DND-41 (cell line): ENCODE measurements at regions not wholly inside any gene's neighbourhood (a gene's known extent, or its start where the extent isn't known, plus 50 kb on each side); places are given as distances from the start of the nearest gene placed in this dataset.

ENCODE experiments used
- ATAC-seq: fragments of 200-7000 bp; cut with Tn5 transposase; 3 replicates; pipeline ENCODE4 v1.9.1; 2021; ENCODE audit warnings: low read depth; ENCODE audit not compliant: insufficient read depth
- DNase-seq: peaks from one replicate; pipeline ENCODE4 v3.0.0-alpha.2; 2020
- H2AFZ ChIP-seq: 2 replicates; pipeline ENCODE4 v1.6.0; 2012; ENCODE audit warnings: low read depth, low read length
- H3K27ac ChIP-seq: 2 replicates; pipeline ENCODE4 v1.5.1; 2012; ENCODE audit warnings: low read length, inconsistent platforms
- H3K27me3 ChIP-seq: fragments of 200-600 bp; sonication (generic); 2 replicates; pipeline ENCODE4 v1.6.0; 2012; ENCODE audit warnings: low read length, mild to moderate bottlenecking, inconsistent platforms; ENCODE audit not compliant: insufficient read depth, poor library complexity
- H3K36me3 ChIP-seq: 2 replicates; pipeline ENCODE4 v1.5.1; 2012; ENCODE audit warnings: low read length, inconsistent platforms; ENCODE audit not compliant: insufficient read depth
- H3K4me1 ChIP-seq: 2 replicates; pipeline ENCODE4 v1.5.1; 2012; ENCODE audit warnings: mild to moderate bottlenecking, low read length; ENCODE audit not compliant: insufficient read depth
- H3K4me2 ChIP-seq: 2 replicates; pipeline ENCODE4 v1.6.0; 2012; ENCODE audit warnings: mild to moderate bottlenecking, moderate library complexity, low read length, inconsistent platforms; ENCODE audit not compliant: insufficient read depth
- H3K4me3 ChIP-seq, 2 experiments: fragments of 200-600 bp in 1 of 2; shearing (Covaris generic) in 1 of 2; 2 replicates each; pipeline ENCODE4 v1.5.1; 2012 to 2016; ENCODE audit warnings: inconsistent platforms in 2 of 2, low read length in 2 of 2, mild to moderate bottlenecking in 2 of 2, low read depth in 1 of 2, moderate library complexity in 1 of 2
- H3K79me2 ChIP-seq: 2 replicates; pipeline ENCODE4 v1.6.0; 2012; ENCODE audit warnings: low read length, inconsistent platforms; ENCODE audit not compliant: insufficient read depth
- H3K9ac ChIP-seq: 2 replicates; pipeline ENCODE4 v1.6.0; 2012; ENCODE audit warnings: low read depth, mild to moderate bottlenecking, inconsistent platforms, low read length, moderate library complexity
- H3K9me3 ChIP-seq: 2 replicates; pipeline ENCODE4 v1.5.1; 2012; ENCODE audit warnings: low read length, moderate library complexity, mild to moderate bottlenecking, inconsistent platforms; ENCODE audit not compliant: insufficient read depth, severe bottlenecking
- H4K20me1 ChIP-seq: 2 replicates; pipeline ENCODE4 v1.6.0; 2012; ENCODE audit warnings: low read length; ENCODE audit not compliant: insufficient read depth
- EZH2 ChIP-seq: IDR thresholded peaks from 3 replicates; pipeline ENCODE4 v1.6.1; 2012; ENCODE audit warnings: borderline replicate concordance, low read depth, mild to moderate bottlenecking, moderate library complexity, low read length, inconsistent platforms; ENCODE audit not compliant: severe bottlenecking
- TF ChIP-seq, protein P1 (sequence below): IDR thresholded peaks from 2 replicates; pipeline ENCODE4 v1.5.1; 2012; ENCODE audit warnings: borderline replicate concordance, low read length, moderate library complexity, mild to moderate bottlenecking; ENCODE audit not compliant: poor library complexity, severe bottlenecking; ENCODE audit errors: extremely low read depth

DNA sequence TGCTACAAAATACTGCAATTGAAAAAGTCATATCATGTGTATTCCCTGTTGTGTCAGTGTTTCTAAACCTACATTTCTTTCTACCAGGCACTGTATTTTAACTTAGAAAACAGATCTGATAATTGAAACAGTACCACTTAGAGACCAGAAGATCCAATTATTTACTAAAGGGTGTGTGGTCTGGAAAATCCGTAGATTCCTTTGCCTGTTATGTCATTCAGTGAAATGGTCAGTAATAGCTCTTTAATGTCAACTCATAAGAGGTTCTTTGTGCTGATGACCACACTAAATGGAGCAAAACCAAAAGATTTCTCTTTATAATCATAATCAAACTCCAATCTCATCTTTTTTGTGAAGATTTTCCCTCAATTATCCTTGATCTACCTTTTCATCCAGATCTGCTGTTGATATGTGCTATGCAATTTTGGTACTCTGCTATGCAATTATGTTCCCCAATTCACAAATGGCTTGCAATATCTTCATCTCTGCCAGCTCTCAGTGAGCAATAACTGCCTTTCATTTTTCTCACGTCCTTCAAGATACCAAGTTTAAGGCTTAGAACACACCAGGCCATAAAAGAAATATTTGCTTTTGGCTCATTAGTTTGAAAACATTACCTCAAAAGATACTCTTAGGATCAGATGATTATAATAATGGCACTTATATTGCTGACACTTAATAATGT, 165.5 kb downstream of the MOXD1 start:
- ATAC-seq (no peak), DNase-seq (no peak)
- Histone ChIP-seq H3K79me2 (no peaks in the 10 kb centered on the region), H3K9me3 (no peaks in the 10 kb centered on the region), H3K27ac (no peak overlapping the region), H3K4me1 (no peaks in the 10 kb centered on the region), H3K27me3 (peaks cover 4% of the 10 kb centered on the region), H3K4me3 (no peak overlapping the region), H3K4me2 (no peak overlapping the region), H2AFZ (no peak overlapping the region), H3K9ac (no peak overlapping the region), H3K36me3 (no peaks in the 10 kb centered on the region), H4K20me1 (no peaks in the 10 kb centered on the region)
- TF ChIP-seq, protein P1, sequence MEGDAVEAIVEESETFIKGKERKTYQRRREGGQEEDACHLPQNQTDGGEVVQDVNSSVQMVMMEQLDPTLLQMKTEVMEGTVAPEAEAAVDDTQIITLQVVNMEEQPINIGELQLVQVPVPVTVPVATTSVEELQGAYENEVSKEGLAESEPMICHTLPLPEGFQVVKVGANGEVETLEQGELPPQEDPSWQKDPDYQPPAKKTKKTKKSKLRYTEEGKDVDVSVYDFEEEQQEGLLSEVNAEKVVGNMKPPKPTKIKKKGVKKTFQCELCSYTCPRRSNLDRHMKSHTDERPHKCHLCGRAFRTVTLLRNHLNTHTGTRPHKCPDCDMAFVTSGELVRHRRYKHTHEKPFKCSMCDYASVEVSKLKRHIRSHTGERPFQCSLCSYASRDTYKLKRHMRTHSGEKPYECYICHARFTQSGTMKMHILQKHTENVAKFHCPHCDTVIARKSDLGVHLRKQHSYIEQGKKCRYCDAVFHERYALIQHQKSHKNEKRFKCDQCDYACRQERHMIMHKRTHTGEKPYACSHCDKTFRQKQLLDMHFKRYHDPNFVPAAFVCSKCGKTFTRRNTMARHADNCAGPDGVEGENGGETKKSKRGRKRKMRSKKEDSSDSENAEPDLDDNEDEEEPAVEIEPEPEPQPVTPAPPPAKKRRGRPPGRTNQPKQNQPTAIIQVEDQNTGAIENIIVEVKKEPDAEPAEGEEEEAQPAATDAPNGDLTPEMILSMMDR, result no peak
- TF ChIP-seq EZH2, result no peak

DNA sequence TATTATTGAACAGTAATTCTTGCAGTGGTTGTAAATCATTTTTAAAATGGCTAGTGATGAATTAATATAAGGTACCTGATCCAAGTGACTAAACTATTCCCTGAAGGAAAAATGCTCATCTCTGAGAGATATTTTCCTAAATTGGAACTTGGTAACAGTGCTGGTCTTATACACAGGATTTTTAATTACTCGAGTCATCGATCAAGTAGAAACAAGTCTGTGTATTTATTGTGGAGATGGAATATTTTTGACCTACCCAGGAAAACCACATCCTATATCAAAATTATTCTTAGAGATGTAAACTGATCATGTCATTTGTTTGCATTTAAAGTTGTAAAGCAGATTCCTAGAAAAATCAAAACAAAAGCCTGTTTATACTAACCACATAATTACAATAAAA, 166.9 kb downstream of the MOXD1 start:
- Histone ChIP-seq H3K36me3 (no peaks in the 10 kb centered on the region), H3K9ac (no peak overlapping the region), H3K4me1 (no peaks in the 10 kb centered on the region), H3K27ac (no peak overlapping the region), H3K79me2 (no peaks in the 10 kb centered on the region), H4K20me1 (no peaks in the 10 kb centered on the region), H2AFZ (no peak overlapping the region), H3K9me3 (no peaks in the 10 kb centered on the region), H3K27me3 (peaks cover 4% of the 10 kb centered on the region), H3K4me3 (no peak overlapping the region), H3K4me2 (no peak overlapping the region)
- TF ChIP-seq EZH2, result no peak
- TF ChIP-seq, protein P1, result no peak
- DNase-seq (no peak), ATAC-seq (no peak)

DNA sequence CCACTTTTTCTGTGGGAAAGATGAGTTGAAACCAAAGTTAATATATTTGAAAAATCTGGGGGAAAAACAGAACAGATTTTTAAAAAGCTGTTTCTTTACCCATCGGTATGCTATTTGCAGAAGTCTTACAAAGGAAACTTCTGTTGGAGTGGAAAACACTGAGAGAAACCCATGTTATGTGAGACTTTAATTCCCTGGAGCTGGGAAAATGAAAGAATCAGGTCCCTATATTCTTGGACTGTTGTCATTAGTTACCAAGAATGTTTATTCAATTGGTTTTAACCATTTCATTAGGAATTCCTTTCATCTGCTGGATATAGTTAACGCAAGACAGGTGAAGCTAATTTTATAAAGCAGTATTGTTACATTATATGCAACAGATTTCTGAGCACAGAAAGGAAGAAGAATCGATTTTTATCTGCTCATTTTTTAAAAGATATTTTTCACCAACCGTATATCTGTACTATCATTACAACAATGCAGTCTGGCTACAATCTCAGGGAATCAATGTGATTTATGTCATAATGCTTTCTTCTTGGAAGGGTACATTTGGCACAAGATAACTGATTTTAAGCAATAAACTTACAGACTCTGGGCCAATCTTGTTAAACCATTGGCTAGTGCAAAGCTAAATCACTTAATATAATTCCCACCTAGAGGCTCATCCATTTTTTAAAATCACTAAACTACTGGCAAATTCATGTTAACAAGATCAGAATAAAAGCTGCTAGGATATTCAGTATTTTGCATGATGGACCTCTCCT, 170.0 kb downstream of the MOXD1 start:
- no peak for TF ChIP-seq EZH2
- TF ChIP-seq, protein P1, result no peak
- H3K4me3 ChIP-seq, result no peak overlapping the region
- H3K79me2 ChIP-seq, result no peaks in the 10 kb centered on the region
- H2AFZ ChIP-seq, result no peak overlapping the region
- H3K27me3 ChIP-seq, result no peaks in the 10 kb centered on the region
- H3K9me3 ChIP-seq, result no peaks in the 10 kb centered on the region
- no peaks in the 10 kb centered on the region for H3K36me3 ChIP-seq
- no peak for DNase-seq
- no peaks in the 10 kb centered on the region for H4K20me1 ChIP-seq
- H3K9ac ChIP-seq, result no peak overlapping the region
- no peak overlapping the region for H3K4me2 ChIP-seq
- H3K4me1 ChIP-seq, result no peaks in the 10 kb centered on the region
- H3K27ac ChIP-seq, result no peak overlapping the region
- no peak for ATAC-seq
